DLD1 (cell line): ENCODE measurements at regions not wholly inside any gene's neighbourhood (a gene's known extent, or its start where the extent isn't known, plus 50 kb on each side); places are given as distances from the start of the nearest gene placed in this dataset.

Experiments used
- in situ Hi-C: cut with HindIII; loops from 2 replicates; pipeline ENCODE4 v1.10.0; 2017; ENCODE audit warnings: low sequenced_read_pairs

DNA sequence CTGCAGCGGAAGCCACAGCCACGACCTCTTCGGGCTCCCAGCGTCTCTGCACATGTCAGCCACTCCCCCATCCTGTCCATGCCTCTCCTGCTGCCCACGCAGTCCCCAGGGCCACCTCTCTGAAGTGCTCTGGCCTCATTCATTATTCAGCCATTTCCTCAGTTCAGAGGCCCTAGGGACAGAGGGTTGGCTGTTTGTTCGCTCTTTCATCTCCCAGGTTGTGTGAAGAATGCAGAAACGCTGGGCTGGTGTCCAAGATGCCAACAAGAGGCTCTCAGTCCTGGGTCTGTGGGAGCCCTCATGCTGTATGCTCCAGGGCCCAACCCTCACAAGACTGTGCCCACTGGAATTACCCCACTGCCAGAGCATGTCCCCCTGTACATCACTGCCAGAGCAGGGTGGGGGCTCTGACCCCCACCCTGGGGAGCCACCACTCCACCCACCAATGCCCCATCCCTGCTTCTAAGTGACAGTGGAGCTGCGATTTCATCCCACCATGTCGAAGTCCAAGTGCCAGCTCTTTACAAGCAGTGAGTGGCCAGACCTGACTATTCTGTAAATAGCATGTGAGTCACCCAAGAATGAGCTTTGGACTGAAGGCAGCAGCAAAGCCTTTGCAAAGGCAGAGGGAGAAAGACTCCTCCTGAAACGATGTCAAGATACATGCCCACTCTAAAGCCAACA, 209.6 kb downstream of the BUD13 start:
- in situ Hi-C loops, result no loop called here

DNA sequence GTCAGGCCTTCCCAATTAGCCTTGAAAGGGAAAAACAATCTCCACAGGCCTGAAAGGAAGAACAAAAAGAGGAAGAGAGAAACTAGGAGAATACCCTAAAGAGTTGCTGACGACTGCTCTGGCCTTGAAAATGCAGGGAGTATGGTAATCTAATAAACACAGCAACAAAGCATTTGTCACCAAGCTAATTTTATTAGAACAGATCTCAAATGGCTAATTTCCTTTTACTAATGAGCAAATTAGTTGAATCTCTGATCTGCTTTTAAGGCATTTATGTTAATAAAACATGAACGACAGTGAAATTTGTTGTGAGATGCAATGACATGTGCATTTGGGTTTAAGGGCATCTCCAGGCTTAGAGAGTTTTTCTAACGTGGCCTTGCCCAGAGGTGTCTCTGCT, 212.2 kb downstream of the BUD13 start:
- in situ Hi-C loops, result no loop called here

GRCh38 chr11:116558504-116559211, 214.1 kb downstream of the BUD13 start:
- in situ Hi-C loops, result no loop called here

DNA sequence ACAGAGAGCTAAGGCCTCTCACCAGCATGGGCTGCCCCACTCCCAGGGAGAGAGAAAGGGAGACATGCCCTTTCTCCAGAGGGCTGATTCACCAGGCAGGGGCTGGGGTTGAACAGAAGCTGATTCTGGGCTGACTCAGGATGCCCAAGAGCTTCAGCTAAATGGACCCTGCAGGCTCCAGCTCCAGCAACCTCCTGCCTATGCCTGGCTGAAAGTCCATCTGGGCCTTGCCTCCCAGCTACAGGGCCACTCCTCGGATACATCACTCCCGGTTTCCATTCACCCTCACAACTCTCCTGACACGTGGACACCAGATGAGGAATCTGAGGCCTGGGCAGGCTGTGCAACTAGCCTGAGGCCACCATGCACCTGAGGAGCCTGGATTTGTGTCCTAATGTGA, 215.5 kb downstream of the BUD13 start:
- in situ Hi-C loops, result no loop called here

DNA sequence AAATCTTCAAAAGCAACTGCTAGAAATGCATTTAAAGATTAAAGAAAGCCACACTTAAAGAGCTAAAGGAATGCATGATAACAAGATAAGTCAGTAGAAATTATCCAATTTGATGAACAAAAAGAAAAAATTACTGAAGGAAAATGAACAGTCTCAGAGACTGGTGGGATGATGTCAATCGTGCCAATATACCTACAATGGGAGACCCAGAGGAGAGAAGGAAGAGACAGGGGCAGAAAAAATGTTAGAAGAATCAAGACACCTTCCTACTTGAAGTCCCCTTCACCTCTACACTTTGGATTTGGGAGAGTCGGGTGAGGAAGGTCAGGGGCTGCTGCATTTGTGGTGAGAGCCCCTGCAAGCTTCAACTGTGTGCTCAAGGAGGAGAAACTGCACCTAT, 216.3 kb downstream of the BUD13 start:
- in situ Hi-C loops, result no loop called here

- in situ Hi-C loops, result no loop called here
Measured at GRCh38 chr11:116553482-116553881, 219.3 kb downstream of the BUD13 start.

DNA sequence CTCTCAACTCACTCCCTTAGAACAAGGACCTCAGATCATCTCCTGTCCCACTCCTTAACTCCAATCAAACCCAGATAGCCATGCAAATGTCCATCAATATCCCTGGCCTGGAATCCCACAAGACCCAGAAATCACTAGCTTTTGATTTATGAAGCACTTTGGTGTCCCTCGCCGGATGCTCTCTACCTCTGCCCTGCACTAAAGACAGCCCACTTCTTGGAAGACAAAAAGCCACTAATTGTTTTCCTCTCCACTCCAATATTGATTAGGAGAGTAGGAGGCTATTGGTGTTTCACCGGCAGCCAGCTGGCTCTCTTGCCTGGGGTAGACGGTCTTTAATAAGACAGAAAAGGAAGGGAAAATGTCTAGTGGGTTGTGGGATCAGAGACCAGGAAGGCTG, 221.2 kb downstream of the BUD13 start:
- in situ Hi-C loops, result no loop called here

DNA sequence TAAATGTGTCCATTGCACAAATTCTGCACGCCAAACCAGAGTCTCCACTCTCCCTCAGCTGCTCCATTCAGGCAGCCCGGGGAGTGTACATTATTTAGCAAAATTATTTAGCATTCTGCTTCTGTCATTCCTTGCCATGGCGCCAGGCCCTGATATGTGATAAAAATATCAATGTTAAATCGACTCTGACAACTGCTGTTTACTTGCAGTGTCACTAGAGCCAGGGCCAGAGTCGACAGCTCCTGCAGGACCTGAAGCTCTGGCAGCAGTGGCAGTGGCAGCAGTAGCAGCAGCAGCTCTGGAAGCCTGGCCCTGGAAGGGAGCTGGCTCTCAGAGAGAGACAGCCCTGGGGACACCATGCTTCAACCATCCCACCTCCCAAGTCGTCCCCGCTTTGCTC, 224.5 kb downstream of the BUD13 start:
- in situ Hi-C loops, result no loop called here

DNA sequence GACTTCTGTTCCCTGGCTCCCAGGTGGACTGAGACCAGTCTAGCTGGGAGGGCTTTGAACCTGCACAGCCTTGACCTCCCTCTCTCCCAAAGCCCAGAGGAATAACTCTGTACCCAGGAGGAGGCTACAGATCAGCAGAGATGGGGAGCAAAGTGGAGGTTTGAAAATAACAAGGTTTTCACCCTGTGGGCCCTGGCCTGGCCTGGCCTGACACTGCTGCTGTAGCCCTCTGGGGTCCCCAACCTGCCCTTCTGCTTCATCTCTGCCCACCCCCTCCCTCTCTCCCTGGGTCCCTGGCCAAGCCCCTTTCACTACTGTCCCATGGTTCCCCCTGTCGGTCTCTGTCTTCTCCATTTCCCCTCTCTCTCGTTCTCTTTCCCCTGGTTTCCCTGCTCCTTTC, 225.2 kb downstream of the BUD13 start:
- in situ Hi-C loops, result no loop called here

- in situ Hi-C loops, result no loop called here
Measured at GRCh38 chr11:116545912-116546311, 226.9 kb downstream of the BUD13 start.

GRCh38 chr11:116544721-116545120, 228.1 kb downstream of the BUD13 start:
- in situ Hi-C loops, result no loop called here

- in situ Hi-C loops, result no loop called here
Measured at GRCh38 chr11:116543911-116544475, 228.8 kb downstream of the BUD13 start.

DNA sequence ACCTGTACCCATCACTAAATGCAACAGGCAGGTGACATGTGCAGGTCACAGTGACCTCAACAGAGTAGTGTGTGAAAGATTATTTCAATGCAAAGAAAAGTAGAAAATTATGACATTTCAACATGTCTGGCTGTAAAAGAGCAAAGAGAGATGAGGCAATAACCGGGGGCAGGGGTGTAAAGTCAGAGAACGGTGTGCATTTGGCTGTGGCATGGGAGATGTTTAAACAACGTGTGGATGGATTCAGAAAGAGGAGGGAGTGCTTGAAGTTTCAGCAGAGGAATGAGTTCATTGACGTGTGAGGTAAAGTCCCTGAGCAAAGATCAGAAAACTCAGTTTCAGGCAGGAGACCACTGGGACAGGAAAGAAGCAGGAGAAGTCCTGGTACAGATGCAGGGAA, 229.7 kb downstream of the BUD13 start:
- in situ Hi-C loops, result no loop called here

DNA sequence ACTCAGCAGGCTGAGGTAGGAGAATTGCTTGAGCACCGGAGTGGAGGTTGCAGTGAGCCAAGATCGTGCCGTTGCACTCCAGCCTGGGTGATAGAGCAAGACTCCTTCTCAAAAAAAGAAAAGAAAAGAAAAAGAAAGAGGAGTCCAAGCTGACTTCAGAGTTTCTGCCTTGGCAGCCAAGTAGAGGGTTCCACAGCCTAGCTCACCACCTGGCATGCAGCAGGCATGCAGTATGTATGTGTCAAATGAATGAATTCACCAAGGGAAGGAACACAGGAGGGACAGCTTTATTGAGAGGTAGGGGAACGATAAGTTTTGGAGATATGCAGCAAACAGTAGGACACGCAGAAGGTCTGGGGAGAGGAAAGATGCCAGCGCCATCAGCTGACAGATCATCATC, 230.4 kb downstream of the BUD13 start:
- in situ Hi-C loops, result no loop called here

- in situ Hi-C loops, result no loop called here
Measured at GRCh38 chr11:116541460-116541859, 231.3 kb downstream of the BUD13 start.

DNA sequence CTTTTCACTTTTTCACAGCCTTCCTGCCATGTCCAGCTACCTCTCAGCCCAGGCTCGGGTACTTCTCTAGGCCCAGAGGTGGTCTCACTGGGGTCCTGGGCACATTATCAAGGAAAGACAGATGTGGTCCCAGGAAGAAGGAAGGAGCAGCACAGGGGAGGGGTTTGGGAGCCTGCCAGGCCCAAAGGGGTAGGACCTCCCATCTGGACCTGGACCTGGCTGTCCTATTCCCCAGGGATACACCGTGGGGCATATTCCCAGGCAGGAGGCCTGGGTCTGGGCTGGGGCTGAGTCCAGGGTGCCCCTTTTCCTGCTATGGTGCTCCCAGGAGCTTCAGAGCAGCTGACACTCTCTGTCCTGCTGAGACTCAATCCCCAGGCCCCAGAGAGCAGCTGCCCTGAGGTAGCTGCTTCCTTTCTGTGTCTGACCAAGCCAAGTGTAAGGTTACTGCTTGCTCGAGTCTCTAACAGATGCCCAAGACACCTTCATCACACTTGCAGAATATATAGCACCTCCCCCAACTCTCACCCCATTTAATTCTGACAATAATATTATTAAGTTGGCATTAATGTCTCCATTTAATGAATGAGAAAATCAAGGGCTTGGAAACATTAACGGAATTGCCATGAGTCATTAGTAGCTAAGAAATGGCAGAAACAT, 232.0 kb downstream of the BUD13 start:
- in situ Hi-C loops, result no loop called here

DNA sequence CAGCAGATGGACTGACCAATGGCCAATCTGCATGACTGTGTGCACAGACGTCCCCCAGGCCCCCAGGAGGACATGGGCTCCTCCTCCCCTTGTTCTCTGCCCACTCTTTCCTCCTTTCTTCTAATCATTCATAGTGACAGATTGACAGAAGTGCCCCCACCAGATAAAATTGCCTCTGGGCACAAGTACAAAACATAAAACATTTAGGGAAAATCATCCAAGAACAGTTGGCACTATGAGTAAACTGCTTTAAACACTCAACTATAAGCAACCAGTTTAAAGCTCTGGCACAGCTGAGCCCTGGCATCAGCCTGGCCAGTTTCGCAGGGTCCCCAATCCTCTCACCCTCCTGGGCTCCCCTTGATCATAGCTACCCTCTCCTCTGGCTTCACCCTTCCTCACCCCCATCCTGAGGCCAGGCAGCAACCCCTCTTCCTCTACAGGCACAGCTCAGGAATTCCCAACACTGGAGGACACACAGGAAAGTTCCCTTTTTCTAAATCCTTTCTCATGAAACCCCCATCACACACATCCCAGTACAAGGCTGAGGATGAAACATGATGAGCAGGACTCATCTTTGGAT, 232.9 kb downstream of the BUD13 start:
- in situ Hi-C loops, result no loop called here

DNA sequence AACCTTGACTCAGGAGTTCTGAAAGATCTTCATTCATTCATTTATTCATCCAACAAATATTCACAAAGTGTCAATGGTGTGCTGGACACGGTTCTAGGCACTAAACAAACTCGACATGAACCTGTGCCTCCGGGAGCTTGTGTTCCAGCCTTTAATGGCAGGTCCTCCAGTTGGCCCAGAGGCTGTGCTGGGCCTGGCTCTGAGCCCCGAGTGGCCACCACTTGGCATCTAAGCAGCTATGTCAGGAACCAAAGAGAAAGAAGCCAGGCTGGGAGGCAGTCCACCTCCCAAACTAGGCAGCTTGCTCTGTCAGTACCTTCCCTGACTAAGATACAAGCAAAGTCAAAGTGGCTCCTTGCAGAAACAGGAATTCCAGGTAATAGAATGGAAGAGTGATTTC, 233.6 kb downstream of the BUD13 start:
- in situ Hi-C loops, result no loop called here

- in situ Hi-C loops, result no loop called here
Measured at GRCh38 chr11:116538677-116539076, 234.1 kb downstream of the BUD13 start.

DNA sequence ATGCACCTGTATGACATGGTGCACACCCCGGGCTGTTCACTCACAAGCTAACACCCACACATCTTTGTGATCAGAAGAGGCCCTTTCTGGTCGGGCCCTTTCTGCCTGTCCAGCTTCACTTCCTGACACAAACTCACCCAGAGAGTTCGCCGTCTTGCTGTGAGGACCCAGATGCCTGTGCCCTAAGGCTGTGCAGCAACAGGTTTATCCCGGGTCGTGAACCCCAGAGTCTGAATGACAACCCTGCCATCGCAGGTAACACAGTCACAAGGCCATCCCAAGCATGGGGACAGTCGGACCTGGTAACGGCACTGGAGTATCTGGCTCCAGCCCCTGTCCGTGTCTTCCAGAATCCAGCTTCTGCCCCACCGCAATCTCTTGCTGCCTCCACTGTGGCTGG, 235.1 kb downstream of the BUD13 start:
- in situ Hi-C loops, result no loop called here

DNA sequence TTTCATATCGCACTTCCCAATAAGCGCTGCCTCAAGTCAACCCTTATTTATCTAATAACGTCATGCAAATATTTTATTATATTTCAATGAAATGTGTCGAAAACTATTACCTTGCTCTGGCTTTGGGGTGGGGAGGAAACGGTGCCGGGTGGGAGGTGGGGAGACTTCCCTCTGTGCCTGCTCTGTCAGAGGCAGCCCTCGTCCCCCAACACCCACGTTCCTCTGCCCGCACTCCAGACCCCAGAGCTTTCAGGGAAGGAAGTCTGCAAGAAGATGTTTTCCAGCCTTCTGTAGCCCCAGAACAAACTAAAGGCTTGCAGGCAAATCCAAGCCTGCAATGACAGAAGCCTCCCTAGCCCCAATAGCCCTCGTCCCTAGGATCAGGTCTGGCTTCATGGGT, 235.7 kb downstream of the BUD13 start:
- in situ Hi-C loops, result no loop called here

GRCh38 chr11:116536416-116536815, 236.4 kb downstream of the BUD13 start:
- in situ Hi-C loops, result no loop called here
